ENCODE measurements at regions not wholly inside any gene's neighbourhood (a gene's known extent, or its start where the extent isn't known, plus 50 kb on each side); places are given as distances from the start of the nearest gene placed in this dataset.

GRCh38 chr4:106451091-106451490 is 82.5 kb upstream of the GIMD1 start:
- Histone ChIP-seq H3K79me2 (replicated peaks; ENCODE audit: insufficient read depth) (no peaks in the 10 kb centered on the region), H3K9me2 (ENCODE audit: insufficient read depth) (no peaks in the 10 kb centered on the region), H3K4me3 (no peak overlapping the region), H3K36me3 (ENCODE audit: insufficient read depth) (no peaks in the 10 kb centered on the region), H4K20me1 (replicated peaks; ENCODE audit: insufficient read depth) (no peaks in the 10 kb centered on the region), H2AFZ (no peak overlapping the region), H3K27me3 (ENCODE audit: insufficient read depth) (no peaks in the 10 kb centered on the region), H3K27ac (ENCODE audit: low read depth) (no peak overlapping the region), H3F3A (replicated peaks; ENCODE audit: low read depth) (no peaks in the 10 kb centered on the region), H3K4me2 (no peak overlapping the region), H3K4me1 (ENCODE audit: insufficient read depth) (no peaks in the 10 kb centered on the region)
- DNase-seq (ENCODE audit: low spot score) (no peak), ATAC-seq (no peak)
- Mint-ChIP-seq H3K36me3 (ENCODE audit: low read depth) (peaks cover 7% of the 10 kb centered on the region; the same call in 1 of the 3 replicates), H3K4me3 (no peak overlapping the region), H3K27ac (no peak overlapping the region), H3K9me3 (peaks cover 14% of the 10 kb centered on the region), H3K27me3 (ENCODE audit: insufficient read depth, low read depth, poor library complexity) (peaks cover 1% of the 10 kb centered on the region), H3K4me1 (no peaks in the 10 kb centered on the region)
- TF ChIP-seq ETS1 (IDR thresholded peaks at IDR 0.05), result no peak
- no peak for TF ChIP-seq REST (IDR thresholded peaks at IDR 0.05; ENCODE audit: unreplicated experiment)
- TF ChIP-seq ZNF114 (CRISPR knock-in tag; IDR thresholded peaks at IDR 0.05), result no peak
- TF ChIP-seq NANOG (IDR thresholded peaks at IDR 0.05; ENCODE audit: borderline replicate concordance), result no peak
- TF ChIP-seq ZNF331 (CRISPR knock-in tag; IDR thresholded peaks at IDR 0.05; ENCODE audit: low read depth), result no peak
- TF ChIP-seq CREB1 (CRISPR knock-in tag; IDR thresholded peaks at IDR 0.05; ENCODE audit: low read depth), result no peak
- no peak for TF ChIP-seq STAT1 (IDR thresholded peaks at IDR 0.05; ENCODE audit: unreplicated experiment)
- TF ChIP-seq JUNB (IDR thresholded peaks at IDR 0.05; ENCODE audit: unreplicated experiment), result no peak
- no peak for TF ChIP-seq EZH2 (IDR thresholded peaks at IDR 0.05; ENCODE audit: low read depth, unreplicated experiment)

- Mint-ChIP-seq H3K27ac (no peak overlapping the region), H3K9me3 (peaks cover 20% of the 10 kb centered on the region)
- no peaks in the 10 kb centered on the region for H3K79me2 ChIP-seq (replicated peaks; ENCODE audit: insufficient read depth)
- TF ChIP-seq ETS1 (IDR thresholded peaks at IDR 0.05) (no peak), STAT1 (IDR thresholded peaks at IDR 0.05; ENCODE audit: unreplicated experiment) (no peak), NANOG (IDR thresholded peaks at IDR 0.05; ENCODE audit: borderline replicate concordance) (no peak), ZNF114 (CRISPR knock-in tag; IDR thresholded peaks at IDR 0.05) (no peak), POLR2AphosphoS5 (IDR thresholded peaks at IDR 0.05; ENCODE audit: low read depth) (no peak), EZH2 (IDR thresholded peaks at IDR 0.05; ENCODE audit: low read depth, unreplicated experiment) (no peak), CREB1 (CRISPR knock-in tag; IDR thresholded peaks at IDR 0.05; ENCODE audit: low read depth) (no peak), REST (IDR thresholded peaks at IDR 0.05; ENCODE audit: unreplicated experiment) (no peak), CTCF (conservative IDR thresholded peaks at IDR 0.05; ENCODE audit: low read depth in 2 of 2) (no peak), ZNF331 (CRISPR knock-in tag; IDR thresholded peaks at IDR 0.05; ENCODE audit: low read depth) (no peak)
Observed at GRCh38 chr4:106450249-106450648, 81.7 kb upstream of the GIMD1 start.

More at GRCh38 chr4:106450249-106450648, 81.7 kb upstream of the GIMD1 start:
- no peak for DNase-seq (ENCODE audit: low spot score)
- no peak overlapping the region for H3K27ac ChIP-seq (ENCODE audit: low read depth)
- no peaks in the 10 kb centered on the region for H4K20me1 ChIP-seq (replicated peaks; ENCODE audit: insufficient read depth)
- Mint-ChIP-seq H3K27me3 (ENCODE audit: insufficient read depth, low read depth, poor library complexity) (peaks cover 1% of the 10 kb centered on the region), H3K4me3 (no peak overlapping the region), H3K4me1 (no peaks in the 10 kb centered on the region), H3K36me3 (ENCODE audit: low read depth) (peaks cover 7% of the 10 kb centered on the region; the same call in 1 of the 3 replicates)
- H3K9me2 ChIP-seq (ENCODE audit: insufficient read depth), result no peaks in the 10 kb centered on the region
- H3K4me2 ChIP-seq, result no peak overlapping the region
- no peak overlapping the region for H2AFZ ChIP-seq
- H3K4me3 ChIP-seq, result no peak overlapping the region
- no peaks in the 10 kb centered on the region for H3F3A ChIP-seq (replicated peaks; ENCODE audit: low read depth)
- H3K4me1 ChIP-seq (ENCODE audit: insufficient read depth), result no peaks in the 10 kb centered on the region
- H3K27me3 ChIP-seq (ENCODE audit: insufficient read depth), result no peaks in the 10 kb centered on the region
- no peaks in the 10 kb centered on the region for H3K36me3 ChIP-seq (ENCODE audit: insufficient read depth)
- ATAC-seq, result no peak

Measured in GM23338 (cell line).